Esophagus muscularis mucosa (tissue), 4 donors: ENCODE measurements at regions not wholly inside any gene's neighbourhood (a gene's known extent, or its start where the extent isn't known, plus 50 kb on each side); places are given as distances from the start of the nearest gene placed in this dataset.
A peak's percentile ranks its signal among the peaks of the same experiment; 100 is the strongest.
"Not testable (repeated sequence)": the region's sequence is repeated elsewhere in the genome, so short reads cannot be mapped to it uniquely, and the experiment has no call there.

Experiments
- DNase-seq: peaks from one replicate; pipeline ENCODE4 v3.0.0-alpha.2; 2017; ENCODE audit errors: extremely low spot score
- H3K27ac ChIP-seq, 4 donors: fragments of 200-600 bp; sonication (generic); replicated peaks in 1 of 4; 1 replicate in 3 of 4; 2 replicates in 1 of 4; pipeline ENCODE4 v1.5.1; 2016 to 2019; ENCODE audit warnings: mild to moderate bottlenecking in 1 of 4
- H3K27me3 ChIP-seq, 4 donors: fragments of 200-600 bp; sonication (generic); one replicate each; pipeline versions ENCODE4 v1.5.1 to v1.6.0; 2016 to 2019
- H3K36me3 ChIP-seq, 4 donors: fragments of 200-600 bp; sonication (generic); one replicate each; pipeline ENCODE4 v1.5.1; 2016 to 2019
- H3K4me1 ChIP-seq, 4 donors: fragments of 200-600 bp; sonication (generic); one replicate each; pipeline ENCODE4 v1.5.1; 2016 to 2019
- H3K4me3 ChIP-seq, 4 donors: fragments of 200-600 bp; sonication (generic); 1 replicate in 2 of 4; 2 replicates in 2 of 4; pipeline ENCODE4 v1.5.1; 2016 to 2019; ENCODE audit warnings: mild to moderate bottlenecking in 4 of 4, moderate library complexity in 1 of 4
- H3K9me3 ChIP-seq, 4 donors: fragments of 200-600 bp; sonication (generic); 1 replicate in 3 of 4; 2 replicates in 1 of 4; pipeline ENCODE4 v1.5.1; 2016 to 2019
- EP300 ChIP-seq: sonication (generic); formaldehyde crosslinking; IDR thresholded peaks from one replicate; pipeline ENCODE4 v1.6.1; 2017; ENCODE audit warnings: antibody characterized with exemption
- POLR2A ChIP-seq: fragments of 450-650 bp; IDR thresholded peaks from one replicate; pipeline ENCODE4 v1.6.1; 2017; ENCODE audit warnings: antibody characterized with exemption, moderate library complexity, mild to moderate bottlenecking, low read depth
- POLR2AphosphoS5 ChIP-seq, 2 donors: sonication (generic); formaldehyde crosslinking; IDR thresholded peaks; one replicate each; pipeline ENCODE4 v1.6.1; 2017; ENCODE audit warnings: antibody characterized with exemption in 2 of 2
- WGBS: methylation state at CpG from one replicate; pipeline ENCODE4 v1.1.5; 2018; 5-methylcytosine and 5-hydroxymethylcytosine counted together
- intact Hi-C: fragments of 100-400 bp; cut with DNase I; formaldehyde crosslinking; loops from one replicate; pipeline ENCODE4 v1.15.1; 2023
- small RNA-seq, 3 donors: library from RNA; depleted of rRNA; stranded (forward); fragments of <200 nt; gene quantifications; one replicate each; pipeline ENCODE3, GENCODE V24; 2016
- TF ChIP-seq, protein P1 (sequence below), 3 experiments: fragments of 200-600 bp in 2 of 3; fragments of 450-650 bp in 1 of 3; sonication (generic) in 2 of 3; IDR thresholded peaks; one replicate each; pipeline ENCODE4 v1.5.1; 2017 to 2019; ENCODE audit warnings: antibody characterized with exemption in 3 of 3, mild to moderate bottlenecking in 2 of 3, moderate library complexity in 1 of 3

DNA sequence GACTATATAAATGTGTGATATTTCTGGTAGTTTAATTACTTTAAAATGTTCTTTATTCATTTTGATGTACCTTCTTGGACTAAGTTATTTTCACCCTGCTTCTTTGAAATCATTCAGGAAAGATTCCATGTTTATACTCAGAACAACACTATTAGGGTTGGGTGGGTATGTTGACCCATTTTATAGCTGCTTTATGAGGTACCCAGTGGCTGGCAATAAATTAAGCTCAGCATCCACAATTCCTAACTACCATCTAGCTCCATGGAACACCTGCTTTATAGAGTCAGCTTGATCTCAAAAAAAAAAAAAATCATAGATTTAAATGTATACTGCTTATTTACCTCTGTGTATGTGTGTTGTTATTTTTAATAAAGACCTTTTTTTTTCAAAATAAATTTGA, 78.9 kb upstream of the ZNF91 start:
- H3K4me3 ChIP-seq: no peak overlapping the region
- no peaks in the 10 kb centered on the region for H3K36me3 ChIP-seq
- H3K4me1 ChIP-seq: peaks cover 0 to 8% (median 5%) of the 10 kb centered on the region in 4 donors
- H3K27ac ChIP-seq: no peak overlapping the region
- H3K9me3 ChIP-seq: no peaks in the 10 kb centered on the region
- TF ChIP-seq POLR2A (no peak), POLR2AphosphoS5 (IDR thresholded peaks at IDR 0.05) (no peak), EP300 (no peak)
- TF ChIP-seq, protein P1, sequence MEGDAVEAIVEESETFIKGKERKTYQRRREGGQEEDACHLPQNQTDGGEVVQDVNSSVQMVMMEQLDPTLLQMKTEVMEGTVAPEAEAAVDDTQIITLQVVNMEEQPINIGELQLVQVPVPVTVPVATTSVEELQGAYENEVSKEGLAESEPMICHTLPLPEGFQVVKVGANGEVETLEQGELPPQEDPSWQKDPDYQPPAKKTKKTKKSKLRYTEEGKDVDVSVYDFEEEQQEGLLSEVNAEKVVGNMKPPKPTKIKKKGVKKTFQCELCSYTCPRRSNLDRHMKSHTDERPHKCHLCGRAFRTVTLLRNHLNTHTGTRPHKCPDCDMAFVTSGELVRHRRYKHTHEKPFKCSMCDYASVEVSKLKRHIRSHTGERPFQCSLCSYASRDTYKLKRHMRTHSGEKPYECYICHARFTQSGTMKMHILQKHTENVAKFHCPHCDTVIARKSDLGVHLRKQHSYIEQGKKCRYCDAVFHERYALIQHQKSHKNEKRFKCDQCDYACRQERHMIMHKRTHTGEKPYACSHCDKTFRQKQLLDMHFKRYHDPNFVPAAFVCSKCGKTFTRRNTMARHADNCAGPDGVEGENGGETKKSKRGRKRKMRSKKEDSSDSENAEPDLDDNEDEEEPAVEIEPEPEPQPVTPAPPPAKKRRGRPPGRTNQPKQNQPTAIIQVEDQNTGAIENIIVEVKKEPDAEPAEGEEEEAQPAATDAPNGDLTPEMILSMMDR (IDR thresholded peaks at IDR 0.05): no peak
- no peak for DNase-seq
- intact Hi-C loops: no loop called here
- peaks cover 0 to 39% (median 0%) of the 10 kb centered on the region in 4 donors for H3K27me3 ChIP-seq

DNA sequence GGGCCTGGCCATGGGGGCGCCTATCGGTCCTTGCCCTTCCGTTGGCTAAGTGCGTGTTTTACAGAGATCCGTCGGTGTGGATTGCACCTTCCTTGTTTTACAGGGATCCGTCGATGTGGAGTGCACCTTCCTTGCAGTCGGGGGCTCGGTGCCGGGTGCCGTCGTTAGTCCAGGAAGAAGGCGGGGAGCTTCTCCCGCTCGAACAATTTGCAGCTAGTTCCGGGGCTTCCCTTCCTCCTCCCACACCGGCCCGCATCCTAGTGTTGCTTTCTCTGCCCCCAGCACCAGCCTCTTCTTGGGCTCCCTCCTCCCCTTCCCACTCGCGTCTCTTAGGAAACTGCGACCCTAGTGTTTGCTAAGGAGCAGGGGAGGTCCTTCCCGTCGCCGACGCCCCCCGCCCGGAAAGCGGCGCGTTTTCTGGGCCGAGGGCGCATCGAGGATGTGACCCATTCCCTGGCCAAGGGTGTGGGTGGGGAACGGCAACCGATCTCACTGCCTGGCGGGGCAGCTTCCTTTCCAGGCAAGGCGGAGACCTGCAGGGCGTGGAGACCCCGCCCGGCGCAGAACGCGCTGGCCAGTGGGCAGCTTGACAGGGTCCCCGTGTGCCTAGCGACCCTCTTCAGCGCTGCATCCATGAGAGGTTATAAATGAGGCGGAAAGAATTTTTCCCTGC, 75.7 kb upstream of the ZNF91 start:
- no peak for DNase-seq
- no peaks in the 10 kb centered on the region for H3K9me3 ChIP-seq
- no peaks in the 10 kb centered on the region for H3K36me3 ChIP-seq
- TF ChIP-seq POLR2AphosphoS5 (IDR thresholded peaks at IDR 0.05): no peak
- TF ChIP-seq, protein P1 (IDR thresholded peaks at IDR 0.05): no peak
- TF ChIP-seq POLR2A: no peak
- TF ChIP-seq EP300: no peak
- WGBS: 18% methylated on average over 18 of the region's 48 CpGs
- intact Hi-C loops: no loop called here
- peaks cover 0 to 8% (median 5%) of the 10 kb centered on the region in 4 donors for H3K4me1 ChIP-seq
- no peak overlapping the region for H3K27ac ChIP-seq
- H3K27me3 ChIP-seq: peaks cover 0 to 39% (median 0%) of the 10 kb centered on the region in 4 donors
- H3K4me3 ChIP-seq: peak overlapping the region in 3 of 4 donors; percentile 10 to 25 (median 24)

DNA sequence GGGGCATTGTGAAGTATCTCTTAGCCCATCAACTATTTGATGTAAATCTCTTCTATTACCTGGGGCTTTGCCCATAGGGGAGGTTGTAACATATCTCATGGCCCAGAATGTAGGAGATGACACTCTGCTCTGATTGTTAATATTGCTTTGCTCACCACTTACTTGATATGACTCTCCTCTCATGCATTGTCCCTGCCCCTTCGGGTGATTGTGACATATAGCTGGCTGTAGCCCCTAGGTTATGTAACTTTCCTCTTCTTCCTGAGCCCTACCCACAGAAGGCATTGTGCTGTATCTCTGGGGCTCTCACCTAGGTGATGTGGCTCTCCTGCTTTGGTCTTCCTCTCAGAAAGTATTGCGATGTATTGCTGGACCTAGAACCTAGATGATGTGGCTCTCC, 69.1 kb upstream of the ZNF91 start:
- H3K27ac ChIP-seq, H3K36me3 ChIP-seq, H3K4me3 ChIP-seq, H3K9me3 ChIP-seq, DNase-seq, H3K27me3 ChIP-seq, H3K4me1 ChIP-seq, intact Hi-C loops: not testable (repeated sequence)
- WGBS: 88% methylated on average over 2 of the region's 2 CpGs

DNA sequence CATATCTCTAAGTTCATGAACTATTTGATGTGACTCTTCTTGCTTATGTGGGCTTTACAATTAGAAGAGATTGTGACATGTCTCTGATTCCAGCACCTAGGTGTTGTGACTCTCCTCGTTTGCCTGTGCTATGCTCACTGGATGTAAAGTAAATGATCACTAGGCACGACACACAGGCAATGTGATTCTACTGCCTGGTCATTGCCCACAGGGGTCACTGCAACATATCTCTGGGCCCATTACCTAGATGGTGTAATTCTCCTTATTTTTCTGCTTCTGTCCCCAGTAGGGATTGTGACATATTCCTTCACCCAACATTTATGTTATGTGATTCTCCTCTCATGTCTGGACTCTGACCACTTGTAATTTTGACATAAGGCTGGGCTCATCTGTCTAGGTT, 65.8 kb upstream of the ZNF91 start:
- Histone ChIP-seq H3K36me3 (no peaks in the 10 kb centered on the region), H3K27me3 (no peaks in the 10 kb centered on the region), H3K27ac (no peak overlapping the region), H3K4me3 (no peak overlapping the region), H3K4me1 (no peaks in the 10 kb centered on the region), H3K9me3 (no peaks in the 10 kb centered on the region)
- TF ChIP-seq POLR2A (no peak), POLR2AphosphoS5 (IDR thresholded peaks at IDR 0.05) (no peak), EP300 (no peak)
- TF ChIP-seq, protein P1 (IDR thresholded peaks at IDR 0.05): no peak
- 47% methylated on average over 2 of the region's 2 CpGs for WGBS
- intact Hi-C loops: no loop called here
- DNase-seq: no peak

DNA sequence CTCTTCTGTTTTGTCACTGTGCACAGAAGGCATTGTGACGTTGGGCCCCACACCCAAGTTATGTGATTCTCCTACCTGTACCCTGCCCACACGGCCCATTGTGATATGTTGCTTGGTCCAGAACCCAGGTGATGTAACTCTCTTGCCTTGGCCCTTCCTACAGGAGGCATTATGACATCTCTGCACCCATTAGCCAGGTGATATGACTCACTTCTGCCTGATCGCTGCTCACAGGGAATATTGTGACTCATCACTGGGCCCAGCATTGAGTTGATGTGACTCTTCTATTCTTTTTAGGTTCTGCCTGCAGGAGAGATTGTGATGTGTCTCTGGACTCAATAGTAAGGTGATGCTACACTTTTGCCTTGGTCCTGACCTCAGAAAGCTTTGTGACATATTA, 65.4 kb upstream of the ZNF91 start:
- intact Hi-C loops: no loop called here
- Histone ChIP-seq H3K27ac (no peak overlapping the region), H3K4me1 (no peaks in the 10 kb centered on the region), H3K27me3 (no peaks in the 10 kb centered on the region), H3K9me3 (no peaks in the 10 kb centered on the region), H3K4me3 (no peak overlapping the region), H3K36me3 (no peaks in the 10 kb centered on the region)
- TF ChIP-seq POLR2A (no peak), EP300 (no peak), POLR2AphosphoS5 (IDR thresholded peaks at IDR 0.05) (no peak)
- TF ChIP-seq, protein P1 (IDR thresholded peaks at IDR 0.05): no peak
- DNase-seq: no peak
- WGBS: 70% methylated on average over 3 of the region's 3 CpGs

Small RNA genes lying in the stretch of these regions (small RNA-seq; reads per million reads assigned to genes)
- gene RPS27P29: 0 reads per million in 3 donors
